Stomach (tissue), 8 donors: ENCODE measurements at regions not wholly inside any gene's neighbourhood (a gene's known extent, or its start where the extent isn't known, plus 50 kb on each side); places are given as distances from the start of the nearest gene placed in this dataset.

Experiments used
- DNase-seq, 2 donors: peaks; one replicate each; pipeline versions ENCODE4 v3.0.0 to v3.0.0-alpha.2; 2013 to 2019
- H3K27ac ChIP-seq, 5 donors: fragments of 200-600 bp in 4 of 5; sonication (generic) in 4 of 5; one replicate each; pipeline ENCODE4 v1.5.1; 2013 to 2019; ENCODE audit warnings: mild to moderate bottlenecking in 1 of 5, moderate library complexity in 1 of 5
- H3K27me3 ChIP-seq, 3 donors: fragments of 200-600 bp; sonication (generic); one replicate each; pipeline ENCODE4 v1.5.1; 2017 to 2019; ENCODE audit warnings: mixed run types in 1 of 3
- H3K36me3 ChIP-seq, 4 donors: fragments of 200-600 bp; sonication (generic); 1 replicate in 3 of 4; 2 replicates in 1 of 4; pipeline ENCODE4 v1.5.1; 2016 to 2019
- H3K4me1 ChIP-seq, 4 donors: fragments of 200-600 bp; sonication (generic); one replicate each; pipeline ENCODE4 v1.5.1; 2016 to 2019
- H3K4me3 ChIP-seq, 4 donors: fragments of 200-600 bp; sonication (generic) in 3 of 4; one replicate each; pipeline ENCODE4 v1.5.1; 2016 to 2019; ENCODE audit warnings: mild to moderate bottlenecking in 1 of 4
- H3K9me3 ChIP-seq, 4 donors: fragments of 200-600 bp; sonication (generic); one replicate each; pipeline ENCODE4 v1.5.1; 2016 to 2019
- EP300 ChIP-seq: sonication (generic); formaldehyde crosslinking; IDR thresholded peaks from one replicate; pipeline ENCODE4 v1.6.1; 2017; ENCODE audit warnings: antibody characterized with exemption
- POLR2A ChIP-seq, 4 donors: fragments of 450-650 bp; IDR thresholded peaks; one replicate each; pipeline ENCODE4 v1.6.1; 2016; ENCODE audit warnings: antibody characterized with exemption in 4 of 4, control low read depth in 2 of 4, mild to moderate bottlenecking in 1 of 4, moderate library complexity in 1 of 4
- POLR2AphosphoS5 ChIP-seq, 3 donors: sonication (generic); formaldehyde crosslinking; IDR thresholded peaks; one replicate each; pipeline ENCODE4 v1.6.1; 2016; ENCODE audit warnings: antibody characterized with exemption in 3 of 3
- WGBS, 5 donors: extraction: QIAGEN DNeasy Blood & Tissue Kit in 3 of 5; methylation state at CpG; one replicate each; pipeline versions ENCODE4 v1.1.5 to v1.1.7; 2013 to 2018; 5-methylcytosine and 5-hydroxymethylcytosine counted together
- intact Hi-C: fragments of 100-400 bp; cut with DNase I; formaldehyde crosslinking; loops from one replicate; pipeline ENCODE4 v1.15.1; 2023; ENCODE audit warnings: low total_unique reads
- TF ChIP-seq, protein P1 (sequence below), 7 experiments: fragments of 450-650 bp in 4 of 7; fragments of 200-600 bp in 3 of 7; sonication (generic) in 3 of 7; IDR thresholded peaks; one replicate each; pipeline ENCODE4 v1.5.1; 2016 to 2019; ENCODE audit warnings: antibody characterized with exemption in 7 of 7, control low read depth in 2 of 7, mild to moderate bottlenecking in 1 of 7
- donor health status: healthy with polysubstance abuse.
- donor health status: Bipolar disorder and iron deficiency.
- donor health status: healthy.

DNA sequence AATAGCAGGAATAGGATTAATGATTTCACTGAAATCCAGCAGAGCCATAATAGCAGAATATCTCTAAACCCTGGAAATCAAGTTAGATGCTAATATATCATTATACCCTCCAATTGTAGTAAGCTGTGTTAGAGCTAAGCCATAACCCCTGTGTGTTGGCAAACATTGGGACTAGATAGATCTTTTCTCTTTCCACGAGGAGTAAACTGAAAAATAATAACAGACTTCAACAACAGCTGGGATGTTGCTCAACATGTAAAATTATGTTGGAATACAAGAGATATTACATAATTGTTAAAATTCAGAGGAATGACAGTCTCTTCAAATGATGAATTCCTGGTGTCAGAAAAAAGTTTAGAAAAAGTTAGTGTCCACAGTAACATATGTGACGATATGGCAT, 383.8 kb downstream of the SNAPC1 start:
- intact Hi-C loops, result no loop called here

DNA sequence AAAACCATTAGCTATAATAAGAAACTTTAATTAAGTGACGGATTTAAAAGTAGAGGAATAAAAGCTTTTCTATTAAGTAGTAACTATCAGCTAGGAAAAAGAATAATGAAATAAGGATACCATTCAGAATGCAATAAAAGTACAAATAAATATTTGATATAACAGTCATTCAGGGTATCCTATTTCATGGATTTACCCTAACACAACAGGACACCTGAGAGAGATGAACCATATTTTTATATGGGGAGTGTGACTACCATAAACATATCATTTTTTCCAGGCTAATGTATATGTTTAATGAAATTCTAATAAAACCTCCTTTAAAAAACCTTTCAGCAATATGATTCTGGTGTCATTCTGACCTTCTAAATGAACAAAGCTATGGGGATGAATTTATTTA, 393.8 kb downstream of the SNAPC1 start:
- H3K27ac ChIP-seq, result no peak overlapping the region
- intact Hi-C loops, result no loop called here
- no peak overlapping the region for H3K4me3 ChIP-seq
- no peaks in the 10 kb centered on the region for H3K36me3 ChIP-seq
- no peaks in the 10 kb centered on the region for H3K9me3 ChIP-seq
- H3K4me1 ChIP-seq, result no peaks in the 10 kb centered on the region
- no peak for TF ChIP-seq POLR2AphosphoS5 (IDR thresholded peaks at IDR 0.05)
- TF ChIP-seq, protein P1, sequence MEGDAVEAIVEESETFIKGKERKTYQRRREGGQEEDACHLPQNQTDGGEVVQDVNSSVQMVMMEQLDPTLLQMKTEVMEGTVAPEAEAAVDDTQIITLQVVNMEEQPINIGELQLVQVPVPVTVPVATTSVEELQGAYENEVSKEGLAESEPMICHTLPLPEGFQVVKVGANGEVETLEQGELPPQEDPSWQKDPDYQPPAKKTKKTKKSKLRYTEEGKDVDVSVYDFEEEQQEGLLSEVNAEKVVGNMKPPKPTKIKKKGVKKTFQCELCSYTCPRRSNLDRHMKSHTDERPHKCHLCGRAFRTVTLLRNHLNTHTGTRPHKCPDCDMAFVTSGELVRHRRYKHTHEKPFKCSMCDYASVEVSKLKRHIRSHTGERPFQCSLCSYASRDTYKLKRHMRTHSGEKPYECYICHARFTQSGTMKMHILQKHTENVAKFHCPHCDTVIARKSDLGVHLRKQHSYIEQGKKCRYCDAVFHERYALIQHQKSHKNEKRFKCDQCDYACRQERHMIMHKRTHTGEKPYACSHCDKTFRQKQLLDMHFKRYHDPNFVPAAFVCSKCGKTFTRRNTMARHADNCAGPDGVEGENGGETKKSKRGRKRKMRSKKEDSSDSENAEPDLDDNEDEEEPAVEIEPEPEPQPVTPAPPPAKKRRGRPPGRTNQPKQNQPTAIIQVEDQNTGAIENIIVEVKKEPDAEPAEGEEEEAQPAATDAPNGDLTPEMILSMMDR (IDR thresholded peaks at IDR 0.05), result no peak
- TF ChIP-seq EP300, result no peak
- no peak for TF ChIP-seq POLR2A (IDR thresholded peaks at IDR 0.05)
- peaks cover 0 to 9% (median 0%) of the 10 kb centered on the region in 3 donors for H3K27me3 ChIP-seq
- 80 to 95% (median 86%) methylated on average over 1 of the region's 1 CpG for WGBS, 5 donors
- DNase-seq, result no peak

More for the DNA sequence above, 383.8 kb downstream of the SNAPC1 start:
- no peak overlapping the region for H3K4me3 ChIP-seq
- H3K36me3 ChIP-seq, result no peaks in the 10 kb centered on the region
- H3K27ac ChIP-seq, result no peak overlapping the region
- TF ChIP-seq, protein P1 (IDR thresholded peaks at IDR 0.05), result no peak
- TF ChIP-seq EP300, result no peak
- H3K9me3 ChIP-seq, result peaks cover 0 to 19% (median 6%) of the 10 kb centered on the region in 4 donors
- H3K4me1 ChIP-seq, result no peaks in the 10 kb centered on the region
- WGBS, 5 donors, result 59 to 88% (median 74%) methylated on average over 2 of the region's 2 CpGs
- DNase-seq, result no peak
- H3K27me3 ChIP-seq, result no peaks in the 10 kb centered on the region

DNA sequence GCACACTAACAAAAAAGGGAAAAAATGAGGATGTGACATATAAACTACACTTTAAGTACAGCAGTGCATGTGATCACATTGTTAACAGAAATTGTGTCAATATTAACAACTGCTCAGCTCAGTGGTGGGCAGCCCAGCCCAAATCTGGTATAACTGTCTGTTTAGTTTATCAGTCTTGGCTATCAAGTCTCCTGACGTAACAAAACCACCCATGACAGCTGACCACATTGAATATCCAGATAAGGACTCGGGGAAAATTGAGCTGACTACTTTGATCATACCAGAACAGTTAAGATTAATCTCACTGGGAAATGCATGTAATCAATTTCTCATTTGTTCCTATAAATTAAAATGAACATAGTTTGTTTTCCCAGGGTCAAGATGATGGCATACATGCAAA, 396.6 kb downstream of the SNAPC1 start:
- intact Hi-C loops, result no loop called here

DNA sequence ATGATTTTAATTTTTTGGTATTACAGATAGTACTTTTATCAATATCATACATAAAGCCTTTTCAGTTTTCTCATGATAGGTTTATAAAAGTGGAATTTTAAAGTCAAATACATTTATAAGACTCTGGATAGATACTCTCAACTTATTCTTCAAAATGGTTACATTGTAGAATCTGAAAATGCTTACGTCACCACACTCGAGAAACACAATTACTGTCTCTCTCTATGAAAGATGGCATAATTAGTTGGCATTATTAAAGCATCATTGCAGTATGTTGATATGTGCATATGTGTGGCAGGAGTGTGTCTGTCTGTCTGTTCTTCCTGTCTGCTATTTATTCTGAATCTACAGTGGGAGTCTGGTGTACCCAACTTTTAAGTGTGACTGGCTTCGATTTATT, 397.1 kb downstream of the SNAPC1 start:
- TF ChIP-seq, protein P1 (IDR thresholded peaks at IDR 0.05), result no peak
- TF ChIP-seq POLR2AphosphoS5 (IDR thresholded peaks at IDR 0.05) (no peak), EP300 (no peak), POLR2A (IDR thresholded peaks at IDR 0.05) (no peak)
- H3K36me3 ChIP-seq, result no peaks in the 10 kb centered on the region
- peaks cover 0 to 26% (median 0%) of the 10 kb centered on the region in 3 donors for H3K27me3 ChIP-seq
- H3K4me3 ChIP-seq, result no peak overlapping the region
- WGBS, 5 donors, result 77 to 86% (median 82%) methylated on average over 3 of the region's 3 CpGs
- no peaks in the 10 kb centered on the region for H3K4me1 ChIP-seq
- H3K27ac ChIP-seq, result no peak overlapping the region
- intact Hi-C loops, result no loop called here
- no peaks in the 10 kb centered on the region for H3K9me3 ChIP-seq
- no peak for DNase-seq

More for the DNA sequence above, 396.6 kb downstream of the SNAPC1 start:
- TF ChIP-seq, protein P1 (IDR thresholded peaks at IDR 0.05), result no peak
- TF ChIP-seq POLR2AphosphoS5 (IDR thresholded peaks at IDR 0.05), result no peak
- TF ChIP-seq EP300, result no peak
- no peak for TF ChIP-seq POLR2A (IDR thresholded peaks at IDR 0.05)
- H3K4me1 ChIP-seq, result no peaks in the 10 kb centered on the region
- no peaks in the 10 kb centered on the region for H3K9me3 ChIP-seq
- H3K4me3 ChIP-seq, result no peak overlapping the region
- no peak for DNase-seq
- peaks cover 0 to 21% (median 0%) of the 10 kb centered on the region in 3 donors for H3K27me3 ChIP-seq
- no peaks in the 10 kb centered on the region for H3K36me3 ChIP-seq
- WGBS, 5 donors, result 3 to 17% (median 6%) methylated on average over 2 of the region's 2 CpGs
- H3K27ac ChIP-seq, result no peak overlapping the region
